GM12865 (cell line): ENCODE measurements at regions not wholly inside any gene's neighbourhood (a gene's known extent, or its start where the extent isn't known, plus 50 kb on each side); places are given as distances from the start of the nearest gene placed in this dataset.

Source experiments
- DNase-seq: peaks from one replicate; pipeline ENCODE4 v3.0.0; 2010; ENCODE audit warnings: low read depth
- H3K4me3 ChIP-seq: 2 replicates; pipeline ENCODE4 v1.5.1; 2011; ENCODE audit warnings: mild to moderate bottlenecking, low read depth, low read length, control low read depth
- TF ChIP-seq, protein P1 (sequence below): IDR thresholded peaks from 2 replicates; pipeline ENCODE4 v1.5.1; 2011; ENCODE audit warnings: low read length, control low read depth, low read depth, inconsistent platforms; ENCODE audit not compliant: insufficient read depth; ENCODE audit errors: missing control alignments

DNA sequence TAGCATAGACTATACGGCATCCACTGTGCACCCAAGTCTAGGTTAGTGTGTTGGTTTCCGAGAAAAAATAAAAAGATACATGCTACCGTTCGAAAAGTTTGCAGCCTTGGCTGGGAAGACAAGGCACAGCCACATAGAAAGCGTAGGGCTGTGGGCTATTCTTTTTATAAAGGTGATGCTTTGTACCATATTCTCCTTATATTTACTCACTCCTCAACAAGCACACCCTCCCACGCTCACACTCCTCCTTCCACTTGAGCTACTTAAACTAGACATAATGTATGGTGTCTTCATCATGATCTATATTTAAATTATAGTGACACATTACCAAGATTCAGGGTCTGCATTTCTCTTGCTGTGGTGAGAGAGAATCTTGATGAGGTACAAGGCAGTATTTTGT is 1416.5 kb downstream of the AACS start:
- TF ChIP-seq, protein P1, sequence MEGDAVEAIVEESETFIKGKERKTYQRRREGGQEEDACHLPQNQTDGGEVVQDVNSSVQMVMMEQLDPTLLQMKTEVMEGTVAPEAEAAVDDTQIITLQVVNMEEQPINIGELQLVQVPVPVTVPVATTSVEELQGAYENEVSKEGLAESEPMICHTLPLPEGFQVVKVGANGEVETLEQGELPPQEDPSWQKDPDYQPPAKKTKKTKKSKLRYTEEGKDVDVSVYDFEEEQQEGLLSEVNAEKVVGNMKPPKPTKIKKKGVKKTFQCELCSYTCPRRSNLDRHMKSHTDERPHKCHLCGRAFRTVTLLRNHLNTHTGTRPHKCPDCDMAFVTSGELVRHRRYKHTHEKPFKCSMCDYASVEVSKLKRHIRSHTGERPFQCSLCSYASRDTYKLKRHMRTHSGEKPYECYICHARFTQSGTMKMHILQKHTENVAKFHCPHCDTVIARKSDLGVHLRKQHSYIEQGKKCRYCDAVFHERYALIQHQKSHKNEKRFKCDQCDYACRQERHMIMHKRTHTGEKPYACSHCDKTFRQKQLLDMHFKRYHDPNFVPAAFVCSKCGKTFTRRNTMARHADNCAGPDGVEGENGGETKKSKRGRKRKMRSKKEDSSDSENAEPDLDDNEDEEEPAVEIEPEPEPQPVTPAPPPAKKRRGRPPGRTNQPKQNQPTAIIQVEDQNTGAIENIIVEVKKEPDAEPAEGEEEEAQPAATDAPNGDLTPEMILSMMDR: no peak
- DNase-seq: no peak
- no peak overlapping the region for H3K4me3 ChIP-seq

DNA sequence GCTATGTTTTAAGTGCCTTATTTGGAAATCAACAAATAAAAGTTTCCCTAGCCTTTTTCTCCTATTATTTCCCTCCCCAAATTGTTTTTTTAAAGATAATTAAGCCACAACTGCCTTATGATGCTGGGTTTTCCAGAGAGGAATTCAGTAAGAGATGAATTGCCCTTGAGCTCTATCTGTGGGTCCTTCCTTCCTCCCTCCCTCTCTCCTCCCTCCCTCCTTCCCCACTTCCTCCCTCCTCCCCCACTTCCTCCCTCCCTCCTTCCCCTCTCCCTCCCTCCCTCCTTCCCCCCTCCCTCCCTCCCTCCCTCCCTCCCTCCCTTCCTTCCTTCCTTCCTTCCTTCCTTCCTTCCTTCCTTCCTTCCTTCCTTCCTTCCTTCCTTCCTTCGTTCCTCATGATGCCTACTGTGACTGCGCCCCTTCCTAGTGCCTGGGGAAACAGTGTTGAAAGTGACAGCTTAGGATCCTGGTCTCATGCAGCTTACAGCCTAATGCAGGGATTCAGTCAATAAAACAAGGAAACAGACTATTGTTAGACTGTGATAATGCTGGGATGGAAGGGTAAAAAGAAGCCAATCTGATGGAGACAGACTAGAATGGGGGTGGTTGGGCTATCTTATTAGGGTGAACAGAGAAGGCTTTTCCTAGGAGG is 1417.1 kb downstream of the AACS start:
- no peak for DNase-seq
- no peak overlapping the region for H3K4me3 ChIP-seq
- TF ChIP-seq, protein P1: no peak

DNA sequence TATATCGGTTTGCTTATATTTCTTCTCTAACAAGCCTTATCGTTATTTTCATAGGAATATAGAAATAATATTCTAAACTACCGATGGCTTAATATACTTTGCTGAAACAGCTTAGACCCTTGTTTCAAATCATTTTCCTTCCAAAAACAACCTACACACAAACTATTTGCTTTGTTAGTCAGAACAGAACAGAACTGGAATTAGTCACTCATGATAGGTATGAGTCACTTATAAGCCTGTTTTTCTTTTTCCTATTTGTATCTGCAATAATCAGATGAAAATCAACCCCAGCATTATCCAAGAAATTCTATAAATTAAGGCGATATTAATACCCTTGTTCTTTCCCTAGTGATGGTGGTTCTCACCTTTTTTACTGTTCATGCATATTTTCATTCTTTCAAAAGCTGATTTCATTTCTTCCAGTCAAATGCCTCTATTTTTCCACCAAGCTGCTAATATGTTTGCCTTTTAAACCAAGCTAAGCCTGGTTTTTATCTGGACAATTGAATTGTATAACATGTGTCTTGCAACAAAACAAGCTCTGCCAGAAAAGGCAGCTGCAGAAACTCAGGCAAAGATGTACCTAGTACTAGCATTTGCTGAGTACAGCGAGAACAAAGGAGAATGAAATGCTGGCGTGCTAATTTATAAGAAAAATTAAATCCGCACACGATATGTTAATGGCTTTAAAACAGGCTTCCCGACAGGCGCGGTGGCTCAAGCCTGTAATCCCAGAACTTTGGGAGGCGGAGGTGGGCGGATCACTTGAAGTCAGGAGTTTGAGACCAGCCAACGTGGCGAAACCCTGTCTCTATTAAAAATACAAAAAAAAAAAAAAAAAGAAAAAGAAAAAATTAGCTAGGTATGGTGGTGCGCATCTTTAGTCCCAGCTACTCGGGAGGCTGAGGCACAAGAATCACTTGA is 1418.2 kb downstream of the AACS start:
- TF ChIP-seq, protein P1: no peak

DNA sequence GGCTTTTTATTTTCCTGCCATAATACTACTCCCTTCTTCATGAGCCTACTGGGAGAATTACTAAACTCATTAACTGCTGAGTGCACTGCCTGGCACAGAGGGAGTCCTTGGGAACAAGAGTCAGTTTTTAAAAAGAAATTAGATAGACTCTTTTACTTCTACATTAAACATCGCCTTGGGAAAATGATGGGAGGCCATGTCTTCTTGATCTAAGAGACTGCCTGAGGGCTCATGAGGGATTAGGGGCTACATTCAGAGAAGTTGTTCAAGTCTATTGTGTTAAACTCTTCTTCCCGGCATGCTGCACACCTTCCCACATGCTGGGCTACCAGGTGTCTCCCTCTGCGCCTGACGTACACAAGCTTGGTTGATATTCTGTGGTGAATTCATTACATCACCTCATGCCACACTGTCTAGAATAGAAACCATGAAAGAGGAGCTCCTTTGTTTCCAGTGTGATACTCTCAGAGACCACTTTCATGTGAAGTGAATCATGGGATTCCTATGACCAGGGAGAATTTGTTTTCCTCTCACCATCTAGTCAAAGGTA is 1422.3 kb downstream of the AACS start:
- H3K4me3 ChIP-seq: no peak overlapping the region
- TF ChIP-seq, protein P1: no peak
- DNase-seq: no peak

More for the DNA sequence above, 1418.2 kb downstream of the AACS start:
- H3K4me3 ChIP-seq: no peak overlapping the region
- no peak for DNase-seq

DNA sequence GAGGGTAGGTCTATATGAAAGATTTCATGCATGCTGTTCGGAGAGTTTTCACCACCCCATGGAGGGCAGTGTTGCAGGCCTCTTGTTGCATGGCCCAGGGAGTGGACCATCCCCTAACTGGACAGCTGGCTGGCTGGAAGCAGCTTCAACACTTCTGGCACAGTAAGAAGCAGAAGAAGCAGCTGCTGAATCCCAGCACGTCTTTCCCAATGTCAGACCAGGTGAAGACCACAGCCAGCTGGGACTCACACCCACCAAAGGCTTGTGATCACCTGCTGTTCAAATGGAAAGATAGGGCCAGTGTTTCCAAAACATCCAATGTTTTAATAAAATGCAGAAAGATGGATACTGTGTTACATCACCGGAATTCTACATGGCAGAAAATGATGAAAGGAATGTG is 1423.6 kb downstream of the AACS start:
- H3K4me3 ChIP-seq: no peak overlapping the region
- DNase-seq: no peak
- TF ChIP-seq, protein P1: no peak

DNA sequence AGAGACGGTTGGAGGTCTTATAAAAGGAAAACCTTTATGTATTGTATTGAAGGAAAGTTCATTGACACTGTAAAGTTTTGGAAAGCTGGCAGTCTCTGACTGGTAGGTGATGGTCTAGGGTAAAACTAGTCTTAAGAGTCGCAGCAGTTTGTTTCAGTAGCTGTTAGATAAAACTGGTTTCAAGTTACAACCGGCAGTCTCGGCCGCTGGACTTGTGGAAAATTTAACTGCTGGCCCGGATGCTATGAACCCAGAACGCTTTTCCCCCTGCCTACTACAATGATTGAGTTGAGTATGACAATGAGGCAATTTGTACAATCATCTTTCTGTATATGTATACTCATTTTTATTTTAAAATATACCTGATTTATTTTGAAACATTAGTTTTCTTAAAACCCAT is 1426.9 kb downstream of the AACS start:
- TF ChIP-seq, protein P1: no peak
- no peak overlapping the region for H3K4me3 ChIP-seq
- no peak for DNase-seq
